ENCODE measurements at regions not wholly inside any gene's neighbourhood (a gene's known extent, or its start where the extent isn't known, plus 50 kb on each side); places are given as distances from the start of the nearest gene placed in this dataset.

DNA sequence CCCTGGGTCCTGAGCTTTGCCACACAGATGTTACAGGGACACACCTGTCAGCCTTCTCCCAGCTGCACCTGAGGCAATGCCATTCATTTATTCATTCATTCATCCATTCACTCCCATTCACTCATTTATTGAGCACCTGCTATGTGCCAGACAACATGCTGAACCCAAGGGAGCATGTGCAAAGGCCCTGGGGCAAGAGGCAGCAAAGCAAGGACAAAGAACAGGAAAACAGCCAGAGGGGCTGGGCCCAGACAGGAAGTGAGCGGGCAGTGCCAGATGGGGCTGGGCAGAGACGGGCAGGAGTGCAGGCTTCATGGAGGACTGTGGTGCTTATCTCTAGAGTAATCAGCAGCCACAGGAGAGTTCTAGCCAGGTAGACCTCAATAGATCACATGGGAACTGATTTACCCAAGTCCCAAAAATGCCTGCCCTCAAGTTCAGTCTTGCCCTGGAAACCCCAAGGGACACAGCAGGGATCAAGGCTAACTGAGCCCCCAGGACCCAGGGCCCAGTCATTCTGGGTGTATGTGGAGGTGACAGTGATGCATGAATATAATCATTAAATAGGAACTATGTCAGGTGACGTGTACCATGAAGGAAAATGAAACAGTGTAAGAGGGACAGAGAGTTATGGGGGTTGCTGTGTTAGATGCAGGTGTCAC, 530.3 kb downstream of the MATN1 start:
- no peak for DNase-seq

DNA sequence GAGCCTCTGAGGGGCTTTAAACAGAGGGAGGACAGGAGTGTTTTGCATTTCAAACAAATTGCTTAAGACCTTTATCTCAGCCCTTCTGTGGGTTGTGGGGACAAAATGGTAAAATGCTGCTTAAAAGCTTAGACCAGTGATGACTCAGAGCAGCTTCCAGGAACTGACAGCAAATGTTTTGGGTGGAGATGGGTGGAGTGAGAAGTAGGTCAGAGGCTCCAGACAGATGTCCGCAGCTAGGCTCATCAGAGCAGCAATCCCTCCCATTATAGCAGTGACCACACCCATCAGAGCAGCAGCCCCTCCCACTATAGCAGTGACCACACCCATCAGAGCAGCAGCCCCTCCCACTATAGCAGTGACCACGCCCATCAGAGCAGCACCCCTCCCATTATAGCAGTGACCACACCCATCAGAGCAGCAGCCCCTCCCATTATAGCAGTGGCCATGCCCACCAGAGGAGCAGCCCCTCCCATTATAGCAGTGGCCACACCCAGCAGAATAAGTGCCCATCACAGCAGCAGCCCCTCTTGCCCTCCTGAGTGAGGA, 532.2 kb downstream of the MATN1 start:
- DNase-seq, result no peak

DNA sequence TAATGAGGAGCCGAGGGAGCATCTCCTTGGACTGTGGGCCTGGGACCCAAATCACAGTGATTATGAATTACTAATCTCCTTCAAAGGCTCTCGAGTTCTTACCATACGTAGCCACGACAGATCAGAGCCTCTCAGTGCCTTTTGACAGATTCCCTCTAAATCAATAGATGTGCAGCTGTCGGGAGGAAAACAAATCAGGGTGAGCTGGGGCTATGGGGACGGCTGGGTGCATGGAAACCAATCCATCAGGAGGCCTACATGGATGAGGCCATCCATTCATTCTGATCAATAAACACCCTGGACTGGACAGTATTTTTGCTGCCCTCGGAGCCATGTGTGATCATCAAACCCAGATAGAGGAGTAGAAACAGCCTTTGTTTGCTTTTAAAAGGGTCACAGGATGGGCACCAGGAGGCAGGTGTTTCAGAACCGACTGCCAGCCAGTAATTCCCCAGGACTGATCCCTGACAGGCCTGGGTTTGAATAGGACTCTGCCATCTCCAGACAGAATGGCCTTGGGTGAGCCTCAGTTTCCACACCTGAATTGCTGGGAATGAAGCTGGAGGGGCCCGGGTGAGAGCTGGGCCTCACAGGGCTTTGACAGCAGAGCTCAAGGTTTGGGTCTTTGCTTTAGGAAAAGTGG, 532.8 kb downstream of the MATN1 start:
- no peak for DNase-seq

DNA sequence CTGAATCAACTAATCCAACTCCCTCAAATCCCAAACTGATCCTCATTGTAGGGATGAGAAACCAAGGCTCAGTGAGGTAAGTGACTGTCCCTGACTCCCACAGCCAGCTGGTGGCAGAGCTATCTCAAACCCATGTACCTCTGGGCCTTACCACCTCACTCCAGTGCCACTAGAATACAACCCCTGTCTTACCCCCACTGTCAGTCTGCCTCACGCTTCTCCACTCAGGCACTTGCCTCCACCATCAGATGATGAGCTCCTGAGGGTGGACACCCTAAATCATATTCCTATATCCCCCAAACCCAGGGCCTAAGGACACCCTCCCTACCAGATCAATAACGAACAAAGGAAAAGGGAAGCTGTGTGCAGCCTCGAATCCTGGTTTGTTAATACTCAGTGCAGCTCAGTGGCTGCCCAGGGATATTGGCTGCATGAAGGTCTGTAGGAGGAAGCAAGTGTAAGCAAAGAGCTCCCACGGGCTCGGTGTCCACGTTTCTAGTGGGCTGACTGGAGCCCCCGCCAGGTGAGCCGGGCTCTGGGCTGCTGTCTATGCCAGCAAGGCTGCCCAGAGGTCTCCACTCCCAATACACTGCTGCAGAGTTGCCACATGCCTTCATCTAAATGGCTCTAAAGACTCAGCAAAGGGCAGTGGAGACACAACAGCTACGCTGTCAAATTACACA, 533.4 kb downstream of the MATN1 start:
- no peak for DNase-seq

DNA sequence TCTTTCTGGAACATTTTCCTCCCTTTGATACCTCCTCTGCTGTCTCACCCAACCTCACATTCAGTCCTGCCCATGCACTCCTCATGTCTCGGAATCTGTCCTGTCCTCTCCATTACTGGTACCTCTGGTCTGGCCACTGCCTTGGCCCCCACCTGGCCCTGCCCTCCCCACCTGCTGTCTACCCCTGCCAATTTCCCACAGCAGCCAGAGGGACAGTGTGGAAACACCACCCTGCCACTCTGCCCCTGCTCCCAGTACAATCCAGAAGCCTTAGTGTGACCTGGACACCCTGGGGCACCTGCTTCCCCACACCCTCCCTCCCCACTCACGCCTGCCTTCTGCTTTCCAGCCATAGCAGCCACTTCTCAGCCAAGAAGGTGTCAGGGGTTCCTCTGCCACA, 534.4 kb downstream of the MATN1 start:
- no peak for DNase-seq

DNA sequence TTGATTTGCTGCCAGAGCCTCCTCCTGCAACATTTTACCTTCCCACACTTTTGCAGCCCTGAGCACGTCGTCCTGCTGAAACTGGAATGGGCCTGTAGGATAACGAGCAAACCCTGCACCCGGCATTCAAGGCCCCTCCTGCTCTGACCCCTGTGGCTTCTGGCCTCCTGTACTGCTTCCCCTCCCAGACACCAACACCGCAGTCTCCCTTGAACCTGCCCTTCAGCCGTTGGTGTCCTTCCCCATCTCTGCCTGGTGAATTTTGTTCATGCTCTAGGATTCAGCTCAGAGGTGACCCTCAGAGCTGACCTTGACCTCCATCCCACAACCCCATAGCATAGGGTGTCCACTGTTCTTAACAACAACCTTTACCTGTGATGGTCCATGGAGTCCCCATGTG, 535.1 kb downstream of the MATN1 start:
- DNase-seq, result no peak

DNA sequence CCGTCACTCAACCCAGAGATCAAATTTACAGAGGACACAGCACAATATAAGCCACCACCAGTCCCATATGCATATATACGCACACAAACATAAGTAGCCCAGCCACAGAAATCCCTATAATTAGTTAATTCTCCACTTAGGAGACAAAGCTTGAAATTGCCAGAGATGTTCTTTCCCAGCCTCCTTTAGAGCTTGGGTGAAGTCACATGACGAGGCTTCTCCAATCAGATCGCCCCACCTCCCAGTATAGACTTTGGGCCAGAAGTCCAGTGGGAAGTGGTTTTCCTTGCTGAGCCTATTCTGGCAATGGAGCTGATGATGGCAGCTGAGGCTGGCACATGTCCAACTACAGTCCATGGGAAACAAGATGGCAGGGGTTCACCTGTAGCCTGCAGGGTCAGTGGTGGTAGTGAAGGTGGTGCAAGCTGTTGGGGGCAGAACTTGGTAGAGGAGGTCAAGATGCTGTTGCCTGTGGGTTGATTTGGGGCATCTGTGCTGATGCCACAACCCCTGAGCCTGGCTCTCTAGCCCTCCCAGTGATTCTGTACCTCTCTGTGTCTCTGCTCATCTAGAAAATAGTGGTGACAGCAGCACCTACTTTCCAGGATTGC, 535.9 kb downstream of the MATN1 start:
- DNase-seq, result no peak

DNA sequence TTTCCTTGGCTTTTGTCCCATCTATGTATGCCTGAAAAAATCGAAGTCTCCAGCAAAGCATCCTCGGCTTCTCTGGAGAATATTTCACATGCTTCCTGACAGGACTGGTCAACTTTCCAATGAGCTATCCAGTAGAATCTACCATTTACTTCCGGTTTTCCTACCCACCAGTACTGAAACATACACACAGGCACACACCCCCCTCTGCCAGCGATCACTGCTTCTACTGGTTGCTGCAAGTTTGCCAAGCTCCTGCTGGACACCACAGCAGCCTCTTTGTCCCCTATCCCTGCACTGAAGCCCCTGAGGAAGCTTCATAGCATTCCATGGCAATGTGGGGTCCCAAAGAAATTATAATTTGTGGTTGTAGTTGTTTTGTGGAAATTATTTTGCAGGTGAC, 536.8 kb downstream of the MATN1 start:
- DNase-seq, result no peak

DNA sequence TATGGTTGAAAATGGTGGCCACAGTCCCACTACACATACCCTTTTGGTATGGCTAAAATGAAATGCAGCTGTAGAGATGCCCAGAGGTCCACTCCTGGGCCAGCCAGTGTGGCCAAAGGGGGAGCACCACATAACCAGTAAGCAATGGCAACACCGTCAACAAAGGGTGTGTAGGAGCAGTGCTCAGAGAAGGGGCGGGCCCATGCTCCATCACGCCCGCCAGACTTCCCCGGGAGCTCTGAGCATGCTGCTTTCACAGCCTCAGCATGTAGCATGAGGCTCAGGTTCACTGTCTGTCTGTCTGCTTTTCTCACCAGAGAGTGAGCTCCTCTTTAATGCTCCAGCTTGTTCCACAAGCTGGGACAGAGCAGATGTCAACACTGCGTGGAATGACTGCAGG, 537.6 kb downstream of the MATN1 start:
- DNase-seq, result no peak

DNA sequence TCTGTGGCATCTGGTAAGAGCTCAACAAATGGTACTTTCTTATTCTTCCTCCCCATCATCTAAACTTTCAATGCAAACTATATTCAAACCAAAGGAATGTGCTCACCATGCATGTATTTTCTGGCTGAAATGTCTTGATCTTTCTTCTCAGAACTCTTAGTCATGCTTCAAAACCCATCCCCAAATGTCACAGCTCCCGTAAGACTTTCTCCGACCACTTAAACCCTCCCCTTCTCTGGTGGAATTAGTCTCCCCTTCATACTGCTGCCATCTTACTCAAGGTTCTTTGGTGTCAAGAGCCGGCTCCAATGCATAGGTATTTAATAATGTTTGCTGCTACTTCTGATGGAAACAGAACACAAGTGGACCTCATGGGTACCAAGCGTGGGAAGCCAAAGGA, 538.1 kb downstream of the MATN1 start:
- DNase-seq, result no peak

DNA sequence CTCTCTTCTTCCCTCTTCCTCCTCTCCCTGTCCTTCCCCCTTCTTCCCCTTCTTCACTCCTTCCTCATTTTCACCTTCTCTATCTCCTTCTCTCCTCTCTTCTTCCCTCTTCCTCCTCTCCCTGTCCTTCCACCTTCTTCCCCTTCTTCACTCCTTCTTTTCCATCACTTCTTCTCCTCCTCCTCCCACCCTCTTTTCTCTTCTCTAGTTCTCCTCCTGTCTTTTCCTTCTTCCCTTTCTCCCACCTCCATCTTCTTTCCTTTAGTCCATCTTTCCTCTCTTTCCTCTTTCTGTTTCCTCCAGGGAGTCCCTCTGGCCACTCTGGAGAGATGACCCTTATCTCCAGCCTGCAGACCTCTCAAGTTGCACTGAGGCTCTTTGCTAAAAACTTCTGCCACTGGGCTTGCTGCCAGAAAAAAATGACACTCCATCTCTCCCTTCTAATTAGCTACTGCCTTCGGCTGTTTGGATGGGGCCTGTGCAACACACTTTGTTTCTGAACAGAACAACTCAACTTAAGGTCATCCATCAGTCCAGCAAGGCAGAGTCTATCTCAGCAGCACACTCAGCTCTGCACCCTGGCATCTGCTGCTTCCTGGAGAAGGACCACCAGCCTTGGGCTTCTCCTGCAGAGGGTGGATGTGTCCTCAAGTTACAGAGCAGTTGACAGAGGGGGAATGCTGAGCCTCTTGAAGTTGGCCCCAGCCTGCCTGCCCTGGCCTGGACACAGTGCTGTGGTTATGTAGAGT, 538.8 kb downstream of the MATN1 start:
- no peak for DNase-seq

DNA sequence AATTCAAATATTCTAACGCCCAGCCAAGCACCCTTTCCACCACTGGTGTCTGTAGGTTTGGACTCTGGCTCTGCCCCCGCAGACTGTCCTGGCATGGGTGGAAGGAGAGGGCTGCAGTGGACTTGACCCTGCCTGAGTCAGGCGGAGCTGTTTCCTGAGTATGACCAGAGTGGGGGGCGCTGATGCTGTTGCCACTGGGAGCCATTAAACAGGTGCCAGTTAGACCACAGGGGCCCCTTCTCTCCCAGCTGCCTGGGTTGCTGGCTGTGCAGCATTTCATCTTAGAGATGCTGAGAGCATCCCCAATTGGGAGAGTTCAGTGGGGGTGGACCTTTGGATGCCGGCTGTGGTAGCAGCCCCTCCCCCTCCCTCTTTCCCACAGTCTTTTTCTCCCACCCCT, 539.5 kb downstream of the MATN1 start:
- no peak for DNase-seq

DNA sequence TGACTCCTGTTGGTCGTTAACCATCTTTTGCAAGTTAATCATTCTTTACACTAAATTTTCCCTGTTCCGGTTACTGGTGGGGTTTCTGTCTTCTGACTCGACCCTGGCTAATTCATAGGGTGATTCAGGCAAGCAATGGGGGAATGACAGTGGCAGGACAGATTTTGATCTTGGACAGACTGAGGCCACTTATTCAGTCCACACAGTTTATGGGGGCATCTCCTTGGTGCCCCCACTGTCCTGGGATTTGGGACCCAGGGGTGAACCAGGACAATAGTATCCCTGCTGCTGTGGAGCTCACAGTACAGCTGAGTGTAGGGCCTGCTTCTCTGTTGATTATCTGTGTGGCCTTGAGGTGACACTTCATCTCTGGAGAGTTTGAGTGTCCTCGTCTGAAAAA, 540.4 kb downstream of the MATN1 start:
- no peak for DNase-seq

DNA sequence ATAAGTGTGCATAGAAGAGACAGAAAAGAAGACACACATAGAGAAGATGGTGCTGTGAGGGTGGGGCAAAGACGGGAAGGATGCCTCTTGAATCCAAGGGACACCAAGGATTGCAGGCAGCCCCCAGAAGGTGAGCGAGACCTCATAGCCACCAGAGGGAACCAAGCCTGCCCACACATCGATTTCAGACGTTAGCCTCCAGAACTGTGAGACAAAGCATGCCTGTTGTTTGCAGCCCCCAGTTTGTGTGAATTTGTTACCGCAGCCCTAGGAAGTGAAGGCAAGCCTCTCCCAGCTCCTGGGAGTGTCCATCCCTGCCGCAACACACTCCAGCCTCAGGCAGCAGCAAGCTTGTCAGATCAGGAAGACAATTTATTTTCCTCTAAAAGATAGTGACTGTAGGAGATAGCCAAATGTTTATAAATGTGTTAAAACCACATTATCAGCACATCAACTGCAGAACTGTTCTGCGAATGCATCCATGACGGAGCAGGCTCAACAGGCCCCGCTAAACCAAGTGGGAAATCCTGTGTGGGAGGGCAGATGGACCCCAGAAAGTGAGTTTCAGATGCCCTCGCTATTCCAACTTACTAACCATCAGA, 543.3 kb downstream of the MATN1 start:
- DNase-seq, result no peak

DNA sequence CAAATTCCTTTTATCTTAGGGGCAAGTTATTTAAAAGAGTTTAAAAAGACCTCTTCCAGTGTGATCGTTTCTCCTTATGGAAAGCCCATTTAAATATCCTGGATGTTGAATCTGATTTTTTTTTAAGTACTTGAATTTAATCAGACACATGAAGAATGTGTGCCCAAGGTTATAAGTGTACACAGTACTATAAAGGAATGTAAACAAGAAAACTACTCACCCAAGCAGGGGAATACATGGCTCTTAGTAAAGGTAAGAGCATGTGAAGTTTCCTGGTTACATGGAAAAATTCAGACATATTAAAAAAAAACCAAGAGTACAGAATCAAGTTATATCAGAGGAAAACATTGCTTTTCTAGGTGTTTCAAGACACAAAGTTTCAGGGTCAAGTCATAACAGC, 546.9 kb downstream of the MATN1 start:
- DNase-seq, result no peak

DNA sequence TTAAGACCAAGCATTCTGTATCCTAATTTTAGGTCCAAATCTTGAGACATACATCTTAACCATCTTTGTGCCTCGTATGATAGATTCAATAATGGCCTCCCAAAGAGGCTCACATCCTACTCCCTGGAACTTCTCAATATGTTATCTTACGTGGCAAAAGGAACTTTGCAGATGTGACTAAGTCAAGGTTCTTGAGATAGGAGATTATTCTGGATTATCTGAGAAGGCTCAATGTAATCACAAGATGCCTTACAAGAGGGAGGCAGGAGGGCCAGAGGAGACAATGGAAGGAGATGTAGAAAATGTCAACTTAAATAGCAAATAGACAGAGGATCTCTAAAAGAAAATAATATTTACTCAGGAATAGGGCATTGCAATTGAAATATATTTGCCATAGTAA, 548.9 kb downstream of the MATN1 start:
- no peak for DNase-seq

DNA sequence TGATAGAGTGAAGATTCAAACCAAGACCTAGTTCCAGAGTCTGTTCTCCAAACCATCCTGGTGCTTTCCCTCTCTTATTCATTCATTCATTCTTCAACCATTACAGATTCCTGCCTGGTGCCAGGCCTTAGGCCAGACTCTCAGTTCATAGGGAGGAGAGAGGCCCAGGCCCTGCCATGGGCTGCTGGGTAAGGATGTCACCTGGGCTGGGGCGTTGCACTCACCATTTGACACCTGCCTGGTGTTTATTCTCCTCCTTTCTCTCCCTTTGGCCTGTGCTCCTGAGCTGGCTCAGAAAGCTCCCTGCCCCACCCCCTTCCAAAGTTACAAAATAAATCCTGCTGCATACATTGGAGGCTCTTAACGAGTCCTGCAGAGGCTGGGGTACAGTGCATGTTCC, 549.8 kb downstream of the MATN1 start:
- no peak for DNase-seq

DNA sequence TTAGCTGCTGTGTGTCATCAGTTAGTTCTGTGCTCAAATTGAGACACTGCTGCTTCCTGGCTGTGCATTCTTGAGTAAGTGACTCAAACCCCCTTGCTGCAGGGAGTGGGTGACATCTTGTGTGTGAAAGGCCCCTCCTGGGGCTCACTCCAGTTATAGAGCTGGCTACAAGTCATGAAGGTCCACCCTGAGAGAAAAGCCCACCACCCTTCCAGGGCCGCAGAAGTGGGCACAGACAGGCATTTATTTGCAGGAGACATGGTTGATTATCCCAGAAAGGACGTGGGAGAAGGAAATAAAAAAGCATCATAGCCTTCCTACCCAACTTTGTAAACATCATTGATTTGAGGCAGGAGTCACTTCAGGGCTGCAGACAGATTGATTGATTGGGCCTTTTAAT, 550.6 kb downstream of the MATN1 start:
- no peak for DNase-seq

DNA sequence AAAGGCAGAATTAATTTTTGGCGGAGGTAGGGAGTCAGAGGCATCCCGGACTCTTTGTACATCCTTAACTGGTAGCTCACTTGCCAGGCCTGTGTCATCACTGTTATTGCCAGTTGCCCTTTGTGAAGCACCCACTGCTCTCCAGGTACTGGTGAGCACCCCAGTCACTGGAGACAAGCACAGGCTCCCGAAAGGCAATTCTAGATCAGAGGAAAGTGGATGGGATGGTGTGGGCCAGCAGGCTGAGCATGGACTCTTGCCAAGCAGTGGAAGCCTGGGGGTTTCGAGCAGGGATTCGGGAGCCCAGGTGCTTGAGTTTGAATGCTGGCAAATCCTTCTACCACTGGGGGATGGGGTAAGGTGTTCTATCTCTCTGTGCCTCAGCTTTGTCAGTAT, 551.1 kb downstream of the MATN1 start:
- DNase-seq, result no peak

DNA sequence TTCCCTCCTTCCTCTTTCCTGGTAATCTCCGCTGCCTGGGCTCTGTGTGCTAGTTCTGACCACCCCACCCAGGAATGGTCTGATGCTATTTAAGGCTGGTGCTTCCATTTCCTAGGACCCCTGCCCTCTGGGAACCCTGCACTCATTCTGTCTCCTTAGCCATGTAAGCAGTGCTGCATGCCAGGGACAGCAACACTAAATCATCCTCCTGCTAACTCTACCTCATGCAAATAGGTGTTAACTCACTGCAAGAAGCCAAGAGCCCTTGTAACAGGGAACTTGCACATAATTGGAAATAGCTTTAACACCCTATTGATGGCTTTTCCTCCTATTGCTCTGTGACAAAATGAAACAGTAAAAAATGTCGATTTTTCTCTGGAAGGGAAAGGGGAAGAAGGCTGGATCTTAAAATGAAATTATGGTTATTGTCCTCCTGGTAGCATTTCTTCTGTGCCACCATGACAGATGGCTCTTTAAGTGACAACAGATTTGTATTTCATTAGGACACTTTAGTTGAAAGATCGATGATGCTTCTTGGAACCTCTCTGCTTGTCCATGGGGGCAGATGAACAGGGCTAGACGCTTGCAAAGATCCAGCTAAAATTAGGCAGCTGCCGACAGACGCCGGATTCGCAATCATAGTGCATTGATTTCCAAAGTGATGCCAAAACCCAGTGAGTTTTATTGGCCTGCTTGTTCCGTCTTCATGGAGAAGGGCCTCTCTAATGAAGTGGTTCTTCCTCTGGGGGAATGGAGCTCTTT, 551.7 kb downstream of the MATN1 start:
- no peak for DNase-seq

DNA sequence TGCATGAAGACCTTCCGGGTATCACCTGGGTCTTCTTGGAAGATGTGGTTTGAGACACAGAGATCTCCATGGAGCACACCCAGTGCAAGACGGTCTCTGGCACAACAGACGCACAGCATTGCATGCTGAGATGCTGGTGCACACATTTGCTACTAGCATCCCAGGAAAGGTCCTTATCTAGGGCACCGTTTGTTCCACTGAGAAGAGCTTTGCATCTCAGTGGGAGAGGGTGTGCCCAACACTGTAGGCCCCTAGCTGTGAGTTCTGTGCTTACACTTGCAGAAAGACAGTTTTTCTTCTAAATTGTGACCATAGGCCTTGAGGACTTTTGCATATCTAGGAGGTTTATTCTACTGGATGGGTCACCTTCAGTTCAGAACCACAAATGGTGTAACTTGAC, 554.1 kb downstream of the MATN1 start:
- DNase-seq, result no peak

DNA sequence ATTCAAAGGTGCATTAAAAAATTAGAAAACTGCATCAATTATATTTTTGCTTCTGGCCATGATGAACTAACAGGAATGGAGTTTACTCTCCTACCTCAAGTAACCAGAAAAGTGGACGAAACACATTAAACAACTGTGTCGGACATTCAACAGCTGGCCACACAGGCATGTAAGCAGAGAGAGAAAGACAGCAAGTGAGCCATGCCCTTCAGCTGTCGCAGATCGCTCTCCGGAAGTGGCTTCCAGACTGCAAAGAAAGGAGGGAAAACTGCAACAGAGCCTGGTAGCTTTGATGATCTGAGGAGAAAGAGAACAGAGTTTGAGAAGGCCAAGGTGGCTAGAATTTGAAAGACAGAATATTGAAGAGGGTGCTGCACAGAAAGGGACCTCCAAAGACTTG, 557.2 kb downstream of the MATN1 start:
- DNase-seq, result no peak

All from NCI-H1694 (cell line).